GM23248 (cell line): ENCODE measurements at regions not wholly inside any gene's neighbourhood (a gene's known extent, or its start where the extent isn't known, plus 50 kb on each side); places are given as distances from the start of the nearest gene placed in this dataset.

Experiments used
- EZH2 ChIP-seq: fragments of 200-600 bp; sonication (generic); IDR thresholded peaks from 2 replicates; pipeline ENCODE4 v1.6.1; 2018; ENCODE audit warnings: antibody characterized with exemption, mild to moderate bottlenecking; ENCODE audit not compliant: insufficient read depth, poor library complexity, severe bottlenecking
- EZH2phosphoT487 ChIP-seq: fragments of 200-600 bp; sonication (generic); IDR thresholded peaks from 2 replicates; pipeline ENCODE4 v1.6.1; 2018; ENCODE audit warnings: antibody characterized with exemption, moderate library complexity, mild to moderate bottlenecking, low read depth; ENCODE audit not compliant: insufficient read depth

DNA sequence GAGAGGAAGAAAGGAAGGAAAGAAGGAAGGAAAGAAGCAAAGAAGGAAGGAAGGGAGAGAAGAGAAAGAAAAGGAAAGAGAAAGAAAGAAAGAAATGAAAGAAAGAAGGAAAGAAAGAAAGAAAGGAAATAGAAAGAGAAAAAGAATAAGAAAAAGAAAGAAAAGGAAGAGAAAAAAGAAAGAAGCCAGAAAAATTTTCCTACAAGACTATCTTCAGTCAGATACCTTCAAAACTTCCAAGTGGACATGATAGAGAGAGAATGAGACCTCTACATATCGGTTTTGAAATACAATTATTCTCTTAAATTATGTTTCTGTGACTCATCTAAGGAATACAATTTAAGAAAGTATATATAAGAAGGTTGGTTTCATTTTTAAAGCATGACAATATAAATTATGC is 1369.0 kb downstream of the ZPLD1 start:
- TF ChIP-seq EZH2 (no peak), EZH2phosphoT487 (no peak)
